BLaER1 (cell line): ENCODE measurements at regions not wholly inside any gene's neighbourhood (a gene's known extent, or its start where the extent isn't known, plus 50 kb on each side); places are given as distances from the start of the nearest gene placed in this dataset.

Experiments
- H3K27ac ChIP-seq: shearing (Covaris generic); formaldehyde crosslinking; 2 replicates; pipeline ENCODE4 v1.8.1; 2022
- H3K27me3 ChIP-seq: shearing (Covaris generic); formaldehyde crosslinking; 2 replicates; pipeline ENCODE4 v1.8.1; 2022
- H3K36me3 ChIP-seq: shearing (Covaris generic); formaldehyde crosslinking; 2 replicates; pipeline ENCODE4 v1.8.1; 2022
- H3K4me1 ChIP-seq: shearing (Covaris generic); formaldehyde crosslinking; 2 replicates; pipeline ENCODE4 v1.8.1; 2022
- H3K4me2 ChIP-seq: shearing (Covaris generic); formaldehyde crosslinking; 2 replicates; pipeline ENCODE4 v1.8.1; 2022
- H3K4me3 ChIP-seq: shearing (Covaris generic); formaldehyde crosslinking; 2 replicates; pipeline ENCODE4 v1.8.1; 2022
- H3K9ac ChIP-seq: shearing (Covaris generic); formaldehyde crosslinking; 2 replicates; pipeline ENCODE4 v1.8.1; 2022
- H3K9me3 ChIP-seq: shearing (Covaris generic); formaldehyde crosslinking; 2 replicates; pipeline ENCODE4 v1.8.1; 2022
- H4K20me1 ChIP-seq: shearing (Covaris generic); formaldehyde crosslinking; 2 replicates; pipeline ENCODE4 v1.8.1; 2022
- Cebpa-rat ChIP-seq: shearing (Covaris generic); IDR thresholded peaks from 2 replicates; pipeline ENCODE4 v1.8.1; 2022

DNA sequence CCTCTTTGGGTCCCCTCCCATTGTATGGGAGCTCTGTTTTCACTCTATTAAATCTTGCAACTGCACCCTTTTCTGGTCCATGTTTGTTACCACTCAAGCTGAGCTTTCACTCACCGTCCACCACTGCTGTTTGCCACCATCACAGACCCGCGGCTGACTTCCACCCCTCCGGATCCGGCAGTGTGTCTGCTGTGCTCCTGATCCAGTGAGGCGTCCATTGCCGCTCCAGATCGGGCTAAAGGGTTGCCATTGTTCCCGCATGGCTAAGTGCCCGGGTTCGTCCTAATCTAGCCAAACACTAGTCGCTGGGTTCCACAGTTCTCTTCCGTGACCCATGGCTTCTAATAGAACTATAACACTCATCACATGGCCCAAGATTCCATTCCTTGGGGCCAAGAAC lies 157.2 kb downstream of the SEC16B start:
- Histone ChIP-seq H3K36me3 (no peaks in the 10 kb centered on the region), H3K4me1 (no peaks in the 10 kb centered on the region), H3K27me3 (no peaks in the 10 kb centered on the region), H3K4me3 (no peak overlapping the region), H3K9me3 (peaks cover 3% of the 10 kb centered on the region; the same call in 1 of the 2 replicates), H3K4me2 (no peak overlapping the region), H4K20me1 (no peaks in the 10 kb centered on the region), H3K27ac (no peak overlapping the region), H3K9ac (no peak overlapping the region)
- no peak for TF ChIP-seq Cebpa-rat

DNA sequence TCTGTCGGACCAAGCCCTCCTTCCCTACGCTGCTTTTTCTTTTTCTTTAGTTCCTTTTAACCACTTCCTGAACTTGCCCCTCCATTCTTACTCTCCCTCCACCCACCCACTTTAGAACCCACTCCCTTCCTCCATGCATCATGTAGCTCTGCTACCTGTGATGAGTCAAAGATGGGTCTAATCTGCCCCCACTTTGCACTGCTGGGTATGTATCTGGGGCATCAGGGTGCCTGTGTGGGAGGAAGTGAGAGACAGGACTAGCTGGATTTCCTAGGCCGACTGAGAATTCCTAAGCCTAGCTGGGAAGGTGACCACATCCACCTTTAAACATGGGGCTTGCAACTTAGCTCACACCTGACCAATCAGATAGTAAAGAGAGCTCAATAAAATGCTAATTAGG lies 157.7 kb downstream of the SEC16B start:
- Histone ChIP-seq H3K27me3 (no peaks in the 10 kb centered on the region), H3K9me3 (peaks cover 5% of the 10 kb centered on the region; the same call in 1 of the 2 replicates), H3K9ac (no peak overlapping the region), H3K4me3 (no peak overlapping the region), H3K4me1 (no peaks in the 10 kb centered on the region), H3K27ac (no peak overlapping the region), H3K4me2 (no peak overlapping the region), H4K20me1 (no peaks in the 10 kb centered on the region), H3K36me3 (no peaks in the 10 kb centered on the region)
- TF ChIP-seq Cebpa-rat = no peak

DNA sequence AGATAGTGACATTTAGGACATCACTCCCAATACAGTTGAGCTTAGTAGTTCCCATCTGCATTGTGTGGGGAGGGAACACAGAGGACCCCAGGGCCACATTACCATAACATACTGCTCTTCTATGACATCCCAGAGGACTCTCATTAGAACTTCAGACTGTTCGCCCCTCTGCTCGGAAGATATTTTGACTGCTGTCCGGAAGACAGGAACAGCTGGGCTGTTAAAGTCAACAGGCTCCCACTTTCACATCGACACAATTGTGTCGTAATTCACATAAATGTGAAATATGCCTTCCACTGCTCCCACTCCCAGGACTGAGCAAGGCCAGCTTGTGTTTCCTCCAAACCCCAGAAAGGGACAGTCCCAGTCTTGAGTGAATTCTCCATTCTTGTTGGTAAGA lies 158.4 kb downstream of the SEC16B start:
- no peak overlapping the region for H3K4me3 ChIP-seq
- no peaks in the 10 kb centered on the region for H3K36me3 ChIP-seq
- H3K27ac ChIP-seq = no peak overlapping the region
- no peak overlapping the region for H3K9ac ChIP-seq
- H4K20me1 ChIP-seq = no peaks in the 10 kb centered on the region
- TF ChIP-seq Cebpa-rat = no peak
- H3K4me2 ChIP-seq = no peak overlapping the region
- H3K27me3 ChIP-seq = no peaks in the 10 kb centered on the region
- H3K4me1 ChIP-seq = no peaks in the 10 kb centered on the region
- H3K9me3 ChIP-seq = peaks cover 5% of the 10 kb centered on the region; the same call in 1 of the 2 replicates

DNA sequence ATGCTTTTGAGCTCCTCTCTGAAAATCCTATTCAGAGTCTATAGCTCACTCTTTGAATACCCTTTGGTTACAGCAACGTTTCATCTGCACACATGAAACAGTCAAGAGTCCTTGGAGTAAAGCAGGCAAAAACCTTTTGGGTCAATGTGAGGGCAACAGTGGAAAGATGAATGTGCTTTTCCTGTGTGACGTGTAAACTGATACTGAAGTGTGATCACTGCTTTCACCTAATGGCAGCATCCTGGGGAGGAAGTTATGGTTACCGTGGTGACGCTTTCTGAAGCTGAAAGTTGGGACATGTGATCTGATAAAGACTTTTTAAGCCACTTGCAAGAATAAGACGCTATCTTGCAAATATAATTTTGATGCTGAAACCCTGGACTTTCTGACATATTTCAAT lies 160.0 kb downstream of the SEC16B start:
- Histone ChIP-seq H3K4me2 (no peak overlapping the region), H3K27me3 (no peaks in the 10 kb centered on the region), H4K20me1 (no peaks in the 10 kb centered on the region), H3K27ac (no peak overlapping the region), H3K4me1 (no peaks in the 10 kb centered on the region), H3K9ac (no peak overlapping the region), H3K9me3 (peaks cover 5% of the 10 kb centered on the region; the same call in 1 of the 2 replicates), H3K4me3 (no peak overlapping the region), H3K36me3 (no peaks in the 10 kb centered on the region)
- no peak for TF ChIP-seq Cebpa-rat

DNA sequence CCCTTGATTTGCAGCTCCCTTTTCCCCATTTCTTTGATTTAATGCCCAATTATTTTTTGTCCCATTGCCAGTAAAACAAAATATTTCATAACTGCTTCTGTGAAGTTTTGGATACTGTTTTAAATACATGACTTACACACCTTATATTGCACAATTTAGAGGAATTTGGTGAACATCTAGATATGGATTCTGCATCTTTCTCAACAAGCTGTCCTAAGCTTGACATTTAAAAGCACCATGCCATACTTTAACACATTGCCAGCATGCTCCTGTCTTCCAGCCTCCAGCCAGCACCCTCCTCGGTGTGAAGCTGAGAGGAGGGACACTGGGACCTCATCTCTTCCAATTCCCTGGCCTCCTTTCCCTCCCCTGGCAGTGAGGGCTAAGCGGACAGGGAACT lies 167.6 kb downstream of the SEC16B start:
- Histone ChIP-seq H3K4me2 (no peak overlapping the region), H3K27me3 (no peaks in the 10 kb centered on the region), H3K4me1 (peaks cover 7% of the 10 kb centered on the region; the same call in 1 of the 2 replicates), H3K27ac (no peak overlapping the region), H4K20me1 (no peaks in the 10 kb centered on the region), H3K36me3 (no peaks in the 10 kb centered on the region), H3K9me3 (peaks cover 12% of the 10 kb centered on the region), H3K4me3 (no peak overlapping the region), H3K9ac (no peak overlapping the region)
- no peak for TF ChIP-seq Cebpa-rat

DNA sequence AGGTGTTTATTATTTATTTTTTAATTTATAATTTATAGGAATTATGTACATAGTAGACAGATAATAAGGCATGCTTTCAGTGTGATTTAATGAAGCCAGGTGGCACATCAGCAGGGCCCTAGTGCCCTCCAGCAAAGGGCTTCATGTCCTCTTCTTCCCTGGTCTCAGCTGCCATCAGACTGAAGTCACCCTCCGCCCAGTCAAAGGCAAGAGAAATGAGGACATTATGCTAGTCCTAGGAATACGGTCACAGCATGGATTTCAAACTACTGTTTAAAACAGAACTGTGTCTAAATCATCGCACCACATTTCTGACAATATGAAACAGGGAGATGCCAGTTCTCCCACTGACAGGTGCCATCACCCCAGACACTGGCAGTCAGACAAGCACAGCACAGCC lies 168.1 kb downstream of the SEC16B start:
- no peaks in the 10 kb centered on the region for H3K36me3 ChIP-seq
- no peak for TF ChIP-seq Cebpa-rat
- no peaks in the 10 kb centered on the region for H4K20me1 ChIP-seq
- H3K4me1 ChIP-seq = peaks cover 7% of the 10 kb centered on the region; the same call in 1 of the 2 replicates
- H3K4me3 ChIP-seq = no peak overlapping the region
- no peak overlapping the region for H3K27ac ChIP-seq
- no peaks in the 10 kb centered on the region for H3K27me3 ChIP-seq
- peaks cover 12% of the 10 kb centered on the region for H3K9me3 ChIP-seq
- no peak overlapping the region for H3K4me2 ChIP-seq
- H3K9ac ChIP-seq = no peak overlapping the region

DNA sequence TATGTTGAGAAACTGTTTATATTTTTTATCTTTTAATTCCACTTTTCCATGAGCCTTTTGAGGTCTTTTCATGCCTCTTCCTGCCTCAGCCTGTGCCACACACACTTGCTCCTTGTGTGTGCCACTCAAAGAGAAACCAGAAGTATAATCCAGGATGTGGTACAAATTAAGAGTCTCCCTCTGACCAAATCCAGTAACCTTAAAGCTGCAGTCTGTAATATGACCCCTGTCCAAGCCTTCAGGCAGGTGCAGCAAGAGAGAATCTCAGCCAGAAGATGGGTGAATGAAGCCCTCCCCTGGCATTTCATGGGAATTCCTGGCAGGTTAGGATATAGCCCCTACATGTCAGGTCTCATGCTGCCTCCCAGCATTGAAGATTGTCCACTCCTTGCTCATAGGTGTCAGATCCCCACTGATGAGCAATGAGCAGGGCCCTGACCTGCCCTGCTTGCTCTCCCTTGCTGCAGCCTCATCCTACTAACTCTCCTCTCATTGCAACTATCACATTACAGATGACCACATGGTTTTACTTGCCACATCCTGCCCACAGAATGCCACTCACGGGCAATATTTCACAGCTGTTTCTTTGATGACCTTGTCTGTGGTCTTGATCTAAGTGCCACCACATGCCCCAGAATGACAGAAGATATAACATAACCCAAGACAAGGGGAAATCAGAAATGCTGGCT lies 169.3 kb downstream of the SEC16B start:
- Histone ChIP-seq H3K27me3 (no peaks in the 10 kb centered on the region), H3K4me3 (no peak overlapping the region), H4K20me1 (no peaks in the 10 kb centered on the region), H3K4me1 (peaks cover 7% of the 10 kb centered on the region; the same call in 1 of the 2 replicates), H3K36me3 (no peaks in the 10 kb centered on the region), H3K27ac (no peak overlapping the region), H3K9me3 (peaks cover 12% of the 10 kb centered on the region), H3K9ac (no peak overlapping the region), H3K4me2 (no peak overlapping the region)
- TF ChIP-seq Cebpa-rat = no peak

DNA sequence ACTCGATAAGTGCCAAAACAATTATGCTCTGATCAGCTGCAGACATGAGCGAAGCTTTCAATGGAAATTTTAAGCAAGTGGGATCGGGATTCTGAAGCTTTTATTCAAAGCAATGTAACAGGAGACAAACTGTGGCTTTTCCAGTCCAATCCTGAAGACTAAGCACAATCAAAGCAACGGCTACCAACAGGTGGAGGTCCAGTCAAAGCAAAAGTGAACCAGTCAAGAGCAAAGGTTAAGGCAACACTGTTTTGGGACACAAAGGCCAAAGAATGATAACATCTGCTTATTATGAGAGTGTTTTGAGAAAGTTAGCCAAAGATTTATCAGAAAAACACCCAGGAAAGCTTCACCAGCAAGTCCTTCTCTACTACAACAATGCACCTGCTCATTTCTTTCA lies 170.1 kb downstream of the SEC16B start:
- Histone ChIP-seq H3K4me1 (peaks cover 7% of the 10 kb centered on the region; the same call in 1 of the 2 replicates), H3K36me3 (no peaks in the 10 kb centered on the region), H4K20me1 (no peaks in the 10 kb centered on the region), H3K9ac (no peak overlapping the region), H3K27me3 (no peaks in the 10 kb centered on the region), H3K27ac (no peak overlapping the region), H3K4me2 (no peak overlapping the region), H3K9me3 (peaks cover 12% of the 10 kb centered on the region), H3K4me3 (no peak overlapping the region)
- TF ChIP-seq Cebpa-rat = no peak

DNA sequence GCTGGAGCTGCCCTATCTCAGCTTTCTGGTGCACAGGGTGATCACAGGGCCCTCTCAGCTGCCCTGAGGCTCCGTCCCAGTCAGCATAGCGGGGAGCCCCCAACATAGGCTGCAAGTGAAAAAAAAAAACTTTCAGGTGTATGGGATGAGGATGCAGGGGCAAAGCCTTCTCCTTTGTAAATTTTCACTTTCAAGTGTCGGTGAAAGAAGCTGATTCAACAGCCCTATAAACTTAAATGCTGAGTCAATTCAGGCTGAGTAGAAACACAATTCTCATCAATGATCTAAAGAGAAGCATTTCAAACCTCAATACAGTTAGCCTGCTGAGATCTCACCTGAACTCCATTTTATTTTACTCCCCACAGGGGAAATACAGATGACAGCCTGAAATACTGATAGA lies 171.2 kb downstream of the SEC16B start:
- Histone ChIP-seq H3K9me3 (peaks cover 6% of the 10 kb centered on the region), H3K4me3 (no peak overlapping the region), H4K20me1 (no peaks in the 10 kb centered on the region), H3K4me2 (no peak overlapping the region), H3K36me3 (no peaks in the 10 kb centered on the region), H3K27ac (no peak overlapping the region), H3K4me1 (peaks cover 7% of the 10 kb centered on the region; the same call in 1 of the 2 replicates), H3K27me3 (no peaks in the 10 kb centered on the region), H3K9ac (no peak overlapping the region)
- no peak for TF ChIP-seq Cebpa-rat

DNA sequence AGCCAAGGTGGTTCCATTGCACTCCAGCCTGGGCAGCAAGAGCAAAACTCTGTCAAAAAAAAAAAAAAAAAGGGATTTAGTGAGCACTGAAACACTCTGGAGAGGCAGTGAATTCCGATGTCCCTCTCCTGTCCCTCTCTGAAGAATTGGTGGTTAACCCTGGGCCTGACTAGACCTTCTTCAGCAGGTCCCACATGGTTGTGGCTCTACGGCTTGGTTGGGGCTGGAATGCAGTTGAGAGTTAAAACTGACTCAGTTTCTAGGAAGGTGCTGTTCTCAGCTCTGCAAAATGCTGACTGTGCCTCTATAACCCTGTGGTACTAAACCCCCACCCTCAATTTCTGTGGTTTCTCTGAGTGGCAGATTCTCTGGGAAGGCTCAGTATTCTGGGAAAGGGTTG lies 173.3 kb downstream of the SEC16B start:
- Histone ChIP-seq H3K27ac (no peak overlapping the region), H3K9ac (no peak overlapping the region), H3K27me3 (no peaks in the 10 kb centered on the region), H3K36me3 (no peaks in the 10 kb centered on the region), H3K4me1 (peaks cover 7% of the 10 kb centered on the region; the same call in 1 of the 2 replicates), H3K4me3 (no peak overlapping the region), H3K9me3 (peaks cover 10% of the 10 kb centered on the region; the same call in 1 of the 2 replicates), H3K4me2 (no peak overlapping the region), H4K20me1 (no peaks in the 10 kb centered on the region)
- no peak for TF ChIP-seq Cebpa-rat
